ENCODE measurements at regions not wholly inside any gene's neighbourhood (a gene's known extent, or its start where the extent isn't known, plus 50 kb on each side); places are given as distances from the start of the nearest gene placed in this dataset.
"Not testable (repeated sequence)": the region's sequence is repeated elsewhere in the genome, so short reads cannot be mapped to it uniquely, and the experiment has no call there.

DNA sequence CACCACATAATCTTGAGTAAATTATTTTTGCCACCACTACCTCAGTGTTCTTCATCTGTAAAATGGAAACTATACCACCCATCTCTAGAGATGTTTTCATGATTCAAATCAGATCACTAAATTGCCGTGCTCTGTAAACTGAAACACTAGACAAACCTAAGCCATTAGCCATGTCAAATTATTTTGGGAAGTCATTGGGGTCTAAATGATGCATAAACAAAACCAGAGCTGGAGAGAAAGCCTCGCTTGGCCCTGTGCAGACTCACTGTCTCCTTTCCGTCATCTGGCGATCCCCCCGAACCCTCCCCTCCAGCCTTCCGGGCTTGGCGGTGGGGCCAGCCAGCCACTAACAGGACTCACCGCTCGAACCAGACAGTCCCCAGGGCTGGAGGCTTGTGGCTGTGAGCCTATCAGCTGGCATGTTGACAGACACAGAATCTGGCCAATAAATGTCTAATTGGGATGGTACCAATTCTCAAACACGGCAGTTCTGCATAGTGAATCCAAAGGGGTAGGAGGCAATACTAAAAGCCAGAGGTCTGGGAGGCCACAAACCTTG, 256.5 kb downstream of the SEC61B start:
- no peak for DNase-seq (ENCODE audit: low read depth, low spot score)

DNA sequence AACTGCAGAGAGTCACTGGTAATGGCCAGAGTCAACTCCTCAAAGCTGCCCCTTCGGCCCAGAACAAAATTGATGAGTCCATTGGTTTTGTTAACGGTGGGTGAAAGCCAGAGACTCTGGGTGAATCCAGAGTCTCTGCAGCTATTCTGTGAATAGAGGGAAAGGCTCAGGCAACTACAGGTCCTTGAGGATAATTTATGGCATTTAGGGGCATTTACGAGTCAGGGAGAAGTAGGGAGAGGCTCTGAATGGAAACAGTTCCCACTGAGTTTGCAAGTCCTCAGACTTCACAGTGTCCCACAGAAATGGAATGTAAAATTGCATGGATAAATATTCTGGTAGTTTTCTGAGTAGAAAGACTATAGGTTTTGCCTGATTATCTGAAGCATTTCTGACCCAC, 257.8 kb downstream of the SEC61B start:
- DNase-seq (ENCODE audit: low read depth, low spot score): no peak

DNA sequence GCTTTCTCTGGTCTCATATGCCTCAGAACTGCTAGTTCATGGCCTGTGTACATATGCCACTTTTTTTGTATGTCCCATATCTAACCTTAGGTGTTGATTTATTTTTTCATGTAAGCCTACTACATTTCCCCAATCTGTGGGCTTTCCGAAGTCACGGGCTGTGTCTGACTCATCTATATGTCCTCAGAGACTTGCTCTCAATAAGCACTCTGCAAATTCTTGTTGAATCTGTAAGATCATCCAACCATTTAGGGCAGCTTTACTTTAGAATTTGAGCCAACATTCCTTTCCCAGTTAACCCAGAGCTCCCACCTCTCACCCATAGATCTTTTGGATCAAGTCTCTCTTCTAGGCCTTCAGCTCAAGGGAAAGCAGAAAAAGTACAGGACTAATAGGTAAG, 263.4 kb downstream of the SEC61B start:
- no peak for DNase-seq (ENCODE audit: low read depth, low spot score)

DNA sequence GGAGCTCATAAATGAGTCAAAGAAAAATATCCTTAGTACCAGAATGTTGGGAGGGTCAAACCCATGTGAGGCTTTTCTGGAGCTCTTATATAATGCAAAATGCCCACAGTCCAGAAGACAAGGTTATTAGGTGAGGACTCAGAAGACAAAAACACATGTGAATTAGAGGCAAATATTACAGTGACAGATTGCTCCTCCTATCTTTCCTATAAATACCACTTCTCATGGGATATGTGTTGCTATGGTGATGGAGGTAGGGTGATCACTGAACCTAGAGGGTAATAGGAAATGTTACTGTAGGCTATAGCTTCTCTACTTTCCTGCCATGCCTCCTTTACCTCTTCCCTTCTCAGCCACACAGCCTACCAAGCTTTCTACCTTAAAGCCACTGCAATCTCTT, 264.6 kb downstream of the SEC61B start:
- no peak for DNase-seq (ENCODE audit: low read depth, low spot score)

DNA sequence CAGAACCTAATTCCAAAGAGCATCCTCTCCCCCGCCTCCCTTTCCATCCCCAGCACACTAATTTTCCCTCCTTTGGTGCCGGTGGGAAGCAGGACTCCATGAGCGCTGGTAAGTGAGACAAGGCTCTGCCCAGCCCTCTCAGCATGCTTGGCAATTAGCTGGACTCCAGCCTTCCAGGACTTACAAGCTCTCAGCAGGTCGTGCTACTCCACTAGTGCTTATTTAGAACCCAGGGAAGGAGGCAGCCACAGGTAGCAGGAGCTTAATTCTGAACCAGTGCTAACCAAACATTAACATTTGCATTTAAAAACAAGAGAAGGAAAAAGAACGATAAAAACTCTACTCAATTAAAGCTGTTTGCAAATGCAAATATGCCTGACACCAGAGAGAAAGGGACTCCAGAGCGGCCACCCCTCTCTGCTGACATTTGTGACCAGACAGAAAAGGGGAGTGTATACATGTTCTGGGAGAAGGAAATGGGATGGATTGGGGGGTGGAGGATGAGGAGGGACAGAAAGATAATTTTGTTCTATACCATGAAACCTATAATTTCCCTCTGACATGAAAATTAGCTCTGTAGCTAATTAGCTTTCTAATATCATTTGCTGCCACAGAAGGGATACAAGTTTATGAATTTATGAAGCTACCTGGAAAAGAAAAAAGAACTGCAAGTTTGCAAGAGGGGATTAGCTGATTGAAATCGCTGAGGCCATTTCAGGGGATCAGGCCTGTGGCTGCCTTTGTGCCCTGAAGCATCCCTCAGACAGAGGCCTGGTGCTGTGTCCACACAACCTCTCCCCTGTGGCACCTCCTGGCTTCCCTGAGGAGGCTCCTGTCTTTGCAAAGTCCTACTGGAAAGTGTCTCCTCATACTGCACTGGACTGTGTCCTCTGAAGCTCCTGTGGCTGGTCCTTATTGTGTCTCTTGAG, 266.3 kb downstream of the SEC61B start:
- DNase-seq (ENCODE audit: low read depth, low spot score): no peak

DNA sequence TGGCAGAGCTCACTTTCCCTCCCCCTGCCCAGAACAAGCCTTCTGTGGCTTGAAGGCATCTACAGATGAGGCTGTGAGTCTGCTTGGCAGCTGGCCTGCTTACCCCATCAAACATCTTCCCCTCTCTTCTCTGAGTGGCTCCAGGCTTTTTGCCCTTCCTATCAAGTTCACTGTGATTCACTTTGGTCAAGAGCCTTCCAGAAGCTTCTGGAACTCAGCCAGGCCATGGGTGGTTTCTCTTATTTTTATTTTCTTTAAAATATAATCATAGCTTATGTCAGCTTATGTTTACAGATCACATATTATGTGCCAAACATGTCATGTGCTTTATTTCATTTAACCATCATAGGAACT, 267.0 kb downstream of the SEC61B start:
- no peak for DNase-seq (ENCODE audit: low read depth, low spot score)

DNA sequence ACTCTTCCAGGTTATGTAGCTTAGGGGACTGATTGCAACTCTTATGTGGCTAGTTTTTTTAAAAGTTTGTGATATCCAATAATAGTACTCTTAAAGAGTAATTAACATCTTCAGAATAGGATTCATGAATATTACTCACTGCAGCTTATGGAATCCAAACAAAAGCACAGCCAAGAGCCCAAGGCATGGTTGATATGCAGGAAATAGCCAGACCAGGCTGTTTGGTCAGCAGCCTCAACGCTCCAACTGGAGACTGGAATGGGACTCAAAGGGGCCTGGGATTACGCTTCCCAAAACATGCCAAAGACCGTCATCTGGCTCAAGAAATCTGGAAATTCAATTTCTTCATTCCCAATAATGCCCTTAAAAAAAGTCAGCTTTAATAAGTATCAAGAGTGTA, 268.6 kb downstream of the SEC61B start:
- DNase-seq (ENCODE audit: low read depth, low spot score): no peak

DNA sequence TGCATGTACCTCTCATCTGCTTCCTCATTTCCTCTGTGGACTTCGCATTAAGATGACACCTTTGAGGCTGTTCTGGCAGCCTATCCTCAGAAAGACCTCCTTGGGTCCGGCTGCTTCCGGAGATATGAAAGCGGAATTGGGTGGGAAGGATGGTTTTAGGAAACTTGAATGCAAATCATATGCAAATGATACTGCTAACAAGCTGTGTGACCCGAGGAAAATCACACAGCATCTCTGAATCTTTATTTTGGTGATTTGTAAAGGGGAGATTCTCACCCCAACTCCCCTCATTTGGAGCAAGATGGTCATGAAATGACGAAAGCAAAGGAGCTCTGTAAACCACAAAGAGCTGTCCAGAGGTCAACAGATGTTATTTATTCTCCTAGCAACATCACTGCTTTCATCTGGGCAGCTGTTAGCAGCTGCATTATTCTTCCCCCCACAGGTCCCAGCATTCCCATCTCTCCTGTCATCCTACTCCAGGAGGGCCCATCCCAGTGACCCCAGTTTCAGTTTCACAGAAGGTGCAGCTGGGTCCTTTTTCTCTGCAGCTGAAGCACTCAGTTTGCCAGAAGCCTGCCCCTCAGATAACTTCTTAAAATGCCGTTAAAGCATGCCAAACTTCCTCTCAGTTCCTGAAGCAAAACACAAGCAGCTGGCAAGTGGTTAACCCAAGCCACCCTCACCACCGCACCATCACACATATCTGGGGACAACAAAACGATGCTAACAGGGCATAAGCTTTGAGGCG, 269.5 kb downstream of the SEC61B start:
- no peak for DNase-seq (ENCODE audit: low read depth, low spot score)

DNA sequence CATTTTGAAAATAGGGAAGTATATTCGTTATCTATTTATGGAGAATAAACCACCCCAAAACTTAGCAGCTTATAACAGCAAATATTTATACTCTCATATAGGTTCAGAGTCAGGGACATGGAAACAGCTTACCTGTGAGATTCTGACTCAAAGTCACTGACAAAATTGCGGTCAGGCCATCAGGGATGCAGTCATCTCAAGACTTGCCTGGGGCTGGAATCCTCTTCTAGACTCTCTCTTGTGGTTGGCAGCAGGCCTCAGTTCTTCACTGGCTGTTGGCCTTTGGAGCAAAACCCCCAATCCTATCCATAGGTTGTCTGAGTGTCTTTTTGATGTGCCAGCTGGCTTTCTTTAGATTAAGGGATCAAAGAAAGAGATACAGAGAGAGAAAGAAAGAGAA, 275.6 kb downstream of the SEC61B start:
- DNase-seq (ENCODE audit: low read depth, low spot score): no peak

DNA sequence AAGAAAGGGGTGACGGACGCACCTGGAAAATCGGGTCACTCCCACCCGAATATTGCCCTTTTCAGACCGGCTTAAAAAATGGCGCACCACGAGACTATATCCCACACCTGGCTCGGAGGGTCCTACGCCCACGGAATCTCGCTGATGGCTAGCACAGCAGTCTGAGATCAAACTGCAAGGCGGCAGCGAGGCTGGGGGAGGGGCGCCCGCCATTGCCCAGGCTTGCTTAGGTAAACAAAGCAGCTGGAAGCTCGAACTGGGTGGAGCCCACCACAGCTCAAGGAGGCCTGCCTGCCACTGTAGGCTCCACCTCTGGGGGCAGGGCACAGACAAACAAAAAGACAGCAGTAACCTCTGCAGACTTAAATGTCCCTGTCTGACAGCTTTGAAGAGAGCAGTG, 276.9 kb downstream of the SEC61B start:
- DNase-seq (ENCODE audit: low read depth, low spot score): not testable (repeated sequence)

DNA sequence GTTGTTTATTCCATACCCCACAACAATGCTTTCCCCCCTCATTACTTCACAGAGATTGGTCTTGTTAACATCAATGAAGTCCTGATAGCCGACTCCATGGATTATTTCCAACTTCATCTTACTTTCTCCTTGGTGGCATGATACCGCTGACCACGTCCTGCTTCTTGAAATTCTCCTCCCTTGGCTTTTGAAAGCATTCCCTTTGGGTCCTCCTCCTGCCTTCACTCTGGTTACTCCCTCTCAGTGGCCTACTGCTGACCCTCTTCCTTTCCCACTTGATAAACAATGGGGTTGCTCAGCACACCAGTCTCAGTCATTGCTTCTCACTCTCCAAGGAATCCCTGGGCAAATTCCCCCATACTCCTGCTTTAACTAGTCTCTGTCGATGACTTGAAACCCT, 283.9 kb downstream of the SEC61B start:
- DNase-seq (ENCODE audit: low read depth, low spot score): no peak

DNA sequence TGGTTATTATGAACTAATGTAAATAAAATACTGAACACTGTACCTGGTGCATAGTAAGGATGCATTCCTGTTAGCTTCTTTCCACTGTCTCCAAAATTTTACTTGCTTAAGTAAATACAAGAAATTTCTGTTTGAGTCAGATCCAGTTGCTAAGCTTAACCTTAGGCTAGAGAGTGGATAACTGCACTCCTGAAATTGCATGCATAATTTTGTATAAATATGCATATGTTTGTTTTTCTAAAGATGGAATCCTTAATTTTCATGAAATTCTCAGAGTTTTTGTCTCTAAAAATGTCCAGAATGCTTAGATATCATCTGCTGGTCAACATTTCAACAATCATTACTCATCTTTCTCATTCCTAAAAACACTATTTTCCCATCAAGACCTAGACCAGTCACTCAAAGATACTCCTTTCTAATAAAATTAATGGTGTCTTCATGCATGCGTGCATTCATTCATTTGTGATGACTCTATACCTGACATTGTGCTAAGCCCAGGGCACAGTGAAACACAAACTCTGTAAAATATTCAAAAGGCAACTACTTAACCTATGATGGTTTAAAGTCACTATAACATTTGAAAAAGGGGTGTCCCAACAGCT, 284.8 kb downstream of the SEC61B start:
- DNase-seq (ENCODE audit: low read depth, low spot score): no peak

DNA sequence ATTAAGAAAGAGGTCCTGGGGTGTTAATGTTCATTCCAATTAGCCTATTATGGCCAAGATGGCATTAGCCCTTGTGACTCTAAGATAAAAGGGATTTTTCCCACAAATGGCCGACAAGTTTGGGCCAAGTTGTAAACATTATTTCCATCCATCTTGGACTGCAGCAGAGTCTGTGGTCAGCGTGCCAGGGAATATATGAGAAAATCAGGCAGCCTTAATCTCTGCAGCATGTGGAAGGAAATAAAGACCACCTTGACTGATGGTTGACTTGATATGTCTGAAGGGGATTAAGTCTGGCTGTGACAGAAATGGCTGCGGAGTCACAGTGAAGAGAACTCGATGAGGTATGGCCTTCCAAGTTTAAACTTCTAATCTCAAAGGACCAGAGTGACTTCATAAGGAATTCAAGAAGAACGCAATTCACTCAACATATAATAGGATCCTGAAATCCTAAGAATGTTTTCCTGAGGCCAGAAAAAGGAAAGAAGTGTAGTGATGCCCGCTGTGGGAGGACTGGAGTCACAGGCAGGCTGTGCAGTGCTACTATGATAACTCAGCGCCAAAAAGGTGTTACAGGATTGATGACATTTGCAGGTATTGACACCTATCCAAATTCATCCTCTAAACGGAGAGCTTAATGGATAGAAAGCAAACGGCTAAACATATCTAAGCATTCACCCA, 287.1 kb downstream of the SEC61B start:
- no peak for DNase-seq (ENCODE audit: low read depth, low spot score)

DNA sequence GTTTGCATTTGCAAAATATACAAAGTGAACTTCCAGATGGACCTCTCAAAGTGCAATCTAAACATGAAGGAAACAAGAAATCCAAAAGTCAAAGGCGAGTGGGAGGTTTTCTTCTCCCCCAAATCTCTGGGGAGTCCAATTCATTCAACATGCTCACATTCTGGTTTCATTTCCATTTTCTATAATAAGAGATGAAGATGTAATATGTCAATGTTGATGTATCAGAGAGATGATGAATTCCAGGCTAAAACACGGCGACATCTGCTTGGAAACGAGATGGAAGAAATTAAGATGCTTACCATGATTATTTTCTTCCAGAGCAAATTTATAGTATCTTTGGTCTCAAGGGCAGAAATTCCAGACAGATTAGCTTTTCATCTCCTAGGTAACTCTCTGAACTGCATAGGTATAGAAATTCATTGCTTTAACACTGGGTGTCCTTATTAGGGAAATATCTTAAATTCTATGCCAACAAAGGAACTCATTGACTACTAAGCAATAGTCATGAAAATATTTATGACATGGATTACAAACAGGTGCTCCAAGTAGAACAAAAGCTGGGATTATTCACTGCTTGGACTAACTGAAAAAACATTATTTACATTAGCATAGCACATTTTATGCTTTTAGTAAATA, 287.9 kb downstream of the SEC61B start:
- DNase-seq (ENCODE audit: low read depth, low spot score): no peak

DNA sequence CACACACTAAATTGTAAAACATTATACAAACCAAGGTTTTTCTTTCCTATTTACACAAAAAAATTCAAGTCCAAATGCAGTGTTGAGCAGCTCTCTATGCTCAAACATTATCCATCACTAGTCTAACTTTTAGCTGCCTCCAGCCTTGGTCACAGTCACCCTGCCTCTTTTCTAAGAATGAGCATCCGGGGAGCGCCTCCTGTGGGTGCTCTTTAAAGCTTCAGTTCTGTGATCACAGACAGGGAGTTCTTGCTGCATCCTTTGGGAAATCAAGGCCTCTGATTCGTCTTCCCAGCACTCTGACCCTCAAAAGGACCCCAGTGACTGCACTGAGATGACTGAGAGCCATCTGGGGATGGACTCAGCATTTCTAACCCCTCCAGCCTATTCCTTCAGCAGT, 289.6 kb downstream of the SEC61B start:
- DNase-seq (ENCODE audit: low read depth, low spot score): no peak

DNA sequence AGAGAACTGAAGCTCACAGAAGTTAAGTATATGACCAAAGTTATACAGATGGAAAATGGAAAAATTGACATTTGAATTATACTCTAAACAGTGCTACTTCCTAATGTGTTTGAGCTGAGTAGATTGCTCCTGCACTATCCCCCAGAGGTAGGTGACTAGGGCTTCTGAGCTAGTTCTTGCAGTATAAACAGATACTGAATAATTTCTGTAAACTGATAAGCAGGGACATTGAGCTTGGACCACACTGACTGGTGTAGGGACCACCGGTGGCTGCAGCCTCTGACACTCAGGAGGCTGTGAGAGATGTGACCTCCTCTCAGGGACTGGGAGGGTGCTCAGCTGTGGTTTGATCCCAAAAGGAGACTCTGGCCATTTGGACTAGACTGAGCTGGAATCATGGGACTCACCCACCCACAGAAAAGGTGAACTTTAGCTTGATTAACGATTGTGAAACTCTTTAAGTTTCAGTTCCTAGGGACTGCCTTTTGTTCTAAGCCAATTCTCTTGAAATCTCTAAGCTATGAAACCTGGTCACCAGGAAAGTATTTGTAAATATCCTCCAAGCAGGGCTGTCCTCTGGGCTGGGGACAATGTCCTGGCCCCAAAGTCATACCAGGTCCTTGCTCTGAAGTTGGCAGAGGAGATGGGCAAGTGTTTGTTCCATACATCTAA, 291.5 kb downstream of the SEC61B start:
- DNase-seq (ENCODE audit: low read depth, low spot score): no peak

DNA sequence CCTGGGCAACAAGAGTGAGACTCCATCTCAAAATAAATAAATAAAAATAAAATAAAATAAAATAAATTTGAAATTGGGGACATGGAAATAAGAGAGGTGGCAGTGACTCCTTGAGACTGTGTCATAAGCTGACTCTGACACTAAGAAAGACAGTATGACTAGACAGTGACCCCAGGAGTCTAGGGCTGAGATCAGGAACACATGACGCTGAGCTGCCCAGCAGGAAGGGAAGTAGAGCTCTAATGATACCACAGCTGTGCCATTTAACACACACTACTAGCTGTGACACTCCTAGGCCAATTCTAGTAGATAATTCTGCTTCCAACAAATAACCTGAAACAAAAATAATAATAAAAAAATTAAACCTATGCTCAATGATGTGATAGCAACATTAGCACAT, 293.0 kb downstream of the SEC61B start:
- no peak for DNase-seq (ENCODE audit: low read depth, low spot score)

DNA sequence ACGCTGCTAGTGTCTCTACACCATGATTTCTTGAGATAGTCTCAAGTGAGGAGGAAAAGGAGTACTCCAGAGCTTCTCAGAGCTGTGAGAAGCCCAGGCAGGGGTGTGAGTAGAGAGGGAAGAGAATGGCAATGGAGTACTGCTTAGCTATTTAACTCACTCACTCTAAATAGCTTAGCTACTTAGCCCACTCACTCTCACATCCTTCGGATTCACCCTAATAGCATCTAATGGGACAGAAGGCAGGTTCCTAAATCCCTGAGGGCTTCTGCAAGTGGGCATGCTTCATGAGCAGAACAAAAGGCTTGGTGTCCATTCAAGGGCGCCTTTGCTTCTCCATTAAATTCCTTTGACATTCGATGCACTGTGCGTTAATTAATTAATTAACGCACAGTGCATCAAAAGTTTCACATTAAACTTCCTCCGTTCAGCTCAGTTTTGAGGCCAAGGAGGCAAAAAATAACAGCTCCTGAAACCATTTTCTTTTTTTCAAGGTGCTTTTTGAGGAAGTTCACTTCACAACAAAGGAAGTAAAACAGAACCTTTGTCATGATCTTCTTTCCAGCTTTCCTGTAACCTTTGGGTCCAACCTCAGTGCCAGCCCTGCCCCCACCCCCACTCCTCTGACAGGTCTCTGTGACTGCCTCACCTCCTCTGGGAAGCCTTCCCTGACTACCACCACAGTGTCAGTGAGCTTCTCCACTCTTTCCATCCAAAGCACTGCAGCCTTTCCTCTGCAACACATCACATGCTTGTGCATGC, 294.0 kb downstream of the SEC61B start:
- no peak for DNase-seq (ENCODE audit: low read depth, low spot score)

DNA sequence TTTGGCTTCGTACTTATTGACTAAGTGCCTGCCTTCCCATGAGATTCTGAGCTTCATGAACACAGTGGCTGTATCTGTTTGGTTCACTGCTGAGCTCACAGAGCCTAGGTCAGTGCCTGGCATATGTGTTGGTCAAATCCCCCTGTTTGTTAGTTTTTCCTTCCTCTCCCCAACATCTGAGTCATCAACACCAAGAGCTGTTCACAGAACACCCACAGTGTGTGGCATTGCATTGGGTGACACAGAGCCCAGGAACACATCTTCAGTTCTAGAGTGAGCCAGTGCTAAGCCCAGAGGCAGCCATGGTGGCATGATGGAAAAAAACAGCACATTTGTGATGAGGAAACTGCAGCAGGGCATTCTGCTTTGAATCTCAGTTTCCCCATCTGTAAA, 294.6 kb downstream of the SEC61B start:
- no peak for DNase-seq (ENCODE audit: low read depth, low spot score)

DNA sequence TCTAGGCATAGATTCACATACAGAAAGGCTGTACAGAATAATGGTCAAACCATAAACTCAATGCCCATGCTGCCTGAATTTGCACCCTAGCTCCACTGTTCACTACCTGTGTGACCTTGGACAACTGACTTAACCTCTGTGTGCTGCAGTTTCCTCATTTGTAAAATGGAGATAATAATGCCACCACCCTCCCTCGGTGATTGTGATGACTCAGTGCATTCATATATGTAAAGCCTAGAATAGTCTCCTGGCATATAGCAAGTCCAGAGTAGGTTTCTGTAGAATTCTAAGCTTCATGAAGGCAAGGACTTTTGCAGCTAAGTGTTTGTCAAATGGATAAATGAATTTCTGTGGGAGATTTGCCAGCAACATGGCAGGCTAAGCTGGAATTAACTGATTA, 297.8 kb upstream of the NR4A3 start:
- no peak for DNase-seq (ENCODE audit: low read depth, low spot score)

All from iPS DF 19.7 (cell line).